ENCODE measurements at regions not wholly inside any gene's neighbourhood (a gene's known extent, or its start where the extent isn't known, plus 50 kb on each side); places are given as distances from the start of the nearest gene placed in this dataset.

DNA sequence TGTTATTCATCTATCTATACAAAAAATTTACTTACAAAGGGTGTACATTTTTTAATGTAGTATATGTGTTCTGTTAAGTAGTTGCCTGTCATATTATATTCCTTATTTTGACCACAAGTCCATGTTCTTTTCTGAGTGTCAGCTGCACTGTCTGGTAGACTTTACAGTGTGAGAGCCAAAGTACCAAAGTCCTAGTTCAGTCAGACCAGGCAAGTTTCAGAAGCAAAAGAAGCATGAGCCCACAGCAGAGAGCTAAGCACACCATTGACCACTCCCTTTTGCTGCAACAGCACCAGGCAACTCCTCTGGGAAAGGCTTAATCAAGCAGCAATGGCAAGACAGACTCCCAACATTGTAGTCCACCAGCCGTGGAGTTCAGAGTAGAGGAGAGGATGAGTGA lies 631.9 kb upstream of the PKN2 start:
- Histone ChIP-seq H3K27me3 (no peaks in the 10 kb centered on the region), H3K4me1 (no peaks in the 10 kb centered on the region), H3K27ac (no peak overlapping the region), H3K4me3 (no peak overlapping the region), H3K9me3 (no peaks in the 10 kb centered on the region), H3K36me3 (no peaks in the 10 kb centered on the region)
- intact Hi-C loops (cut with DNase I), result no loop called here
- no peak for DNase-seq (ENCODE audit: low spot score in 2 of 2)
- TF ChIP-seq, protein P1, sequence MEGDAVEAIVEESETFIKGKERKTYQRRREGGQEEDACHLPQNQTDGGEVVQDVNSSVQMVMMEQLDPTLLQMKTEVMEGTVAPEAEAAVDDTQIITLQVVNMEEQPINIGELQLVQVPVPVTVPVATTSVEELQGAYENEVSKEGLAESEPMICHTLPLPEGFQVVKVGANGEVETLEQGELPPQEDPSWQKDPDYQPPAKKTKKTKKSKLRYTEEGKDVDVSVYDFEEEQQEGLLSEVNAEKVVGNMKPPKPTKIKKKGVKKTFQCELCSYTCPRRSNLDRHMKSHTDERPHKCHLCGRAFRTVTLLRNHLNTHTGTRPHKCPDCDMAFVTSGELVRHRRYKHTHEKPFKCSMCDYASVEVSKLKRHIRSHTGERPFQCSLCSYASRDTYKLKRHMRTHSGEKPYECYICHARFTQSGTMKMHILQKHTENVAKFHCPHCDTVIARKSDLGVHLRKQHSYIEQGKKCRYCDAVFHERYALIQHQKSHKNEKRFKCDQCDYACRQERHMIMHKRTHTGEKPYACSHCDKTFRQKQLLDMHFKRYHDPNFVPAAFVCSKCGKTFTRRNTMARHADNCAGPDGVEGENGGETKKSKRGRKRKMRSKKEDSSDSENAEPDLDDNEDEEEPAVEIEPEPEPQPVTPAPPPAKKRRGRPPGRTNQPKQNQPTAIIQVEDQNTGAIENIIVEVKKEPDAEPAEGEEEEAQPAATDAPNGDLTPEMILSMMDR (IDR thresholded peaks at IDR 0.05), result no peak

DNA sequence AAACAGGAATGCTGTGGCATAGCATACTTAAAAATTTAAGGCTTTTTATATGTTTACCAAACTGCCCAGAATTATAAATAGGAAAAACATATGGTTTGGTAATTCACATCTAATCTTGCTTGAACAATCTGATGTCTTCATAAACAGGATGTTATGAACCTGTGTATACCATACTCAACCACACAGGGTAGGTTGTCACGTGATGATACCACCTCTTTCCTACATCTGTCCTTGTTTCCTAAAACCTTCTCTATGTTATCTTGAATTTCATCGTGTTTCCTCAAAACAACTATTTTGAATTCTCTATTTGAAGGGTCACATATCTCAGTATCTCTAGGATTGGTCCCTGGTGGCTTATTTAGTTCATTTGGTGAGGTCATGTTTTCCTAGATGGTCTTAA lies 631.0 kb upstream of the PKN2 start:
- Histone ChIP-seq H3K4me1 (no peaks in the 10 kb centered on the region), H3K27me3 (no peaks in the 10 kb centered on the region), H3K36me3 (no peaks in the 10 kb centered on the region), H3K27ac (no peak overlapping the region), H3K9me3 (no peaks in the 10 kb centered on the region), H3K4me3 (no peak overlapping the region)
- intact Hi-C loops (cut with DNase I), result no loop called here
- DNase-seq (ENCODE audit: low spot score in 2 of 2), result no peak
- TF ChIP-seq, protein P1 (IDR thresholded peaks at IDR 0.05), result no peak

DNA sequence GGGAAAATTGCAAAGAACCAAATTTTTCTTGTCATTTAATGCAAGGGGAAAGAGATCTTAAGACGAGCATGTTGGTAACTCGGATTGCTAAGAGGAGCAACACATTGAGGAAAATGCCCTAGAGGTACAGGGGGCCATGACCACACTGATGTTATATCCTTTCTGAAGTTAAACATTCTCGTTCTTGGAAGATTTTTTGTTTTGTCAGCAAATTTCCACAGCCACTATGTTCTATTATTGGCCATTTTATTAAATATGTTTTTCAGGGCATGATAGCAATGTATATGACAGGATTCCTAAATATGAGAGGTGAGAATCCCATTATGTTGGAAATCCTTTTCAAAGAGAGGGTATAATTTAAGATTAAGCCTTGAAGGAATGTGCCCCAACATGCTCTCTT lies 627.2 kb upstream of the PKN2 start:
- Histone ChIP-seq H3K36me3 (no peaks in the 10 kb centered on the region), H3K4me3 (no peak overlapping the region), H3K27ac (no peak overlapping the region), H3K4me1 (no peaks in the 10 kb centered on the region), H3K27me3 (no peaks in the 10 kb centered on the region), H3K9me3 (no peaks in the 10 kb centered on the region)
- TF ChIP-seq, protein P1 (IDR thresholded peaks at IDR 0.05), result no peak
- no peak for DNase-seq (ENCODE audit: low spot score in 2 of 2)
- intact Hi-C loops (cut with DNase I), result no loop called here

DNA sequence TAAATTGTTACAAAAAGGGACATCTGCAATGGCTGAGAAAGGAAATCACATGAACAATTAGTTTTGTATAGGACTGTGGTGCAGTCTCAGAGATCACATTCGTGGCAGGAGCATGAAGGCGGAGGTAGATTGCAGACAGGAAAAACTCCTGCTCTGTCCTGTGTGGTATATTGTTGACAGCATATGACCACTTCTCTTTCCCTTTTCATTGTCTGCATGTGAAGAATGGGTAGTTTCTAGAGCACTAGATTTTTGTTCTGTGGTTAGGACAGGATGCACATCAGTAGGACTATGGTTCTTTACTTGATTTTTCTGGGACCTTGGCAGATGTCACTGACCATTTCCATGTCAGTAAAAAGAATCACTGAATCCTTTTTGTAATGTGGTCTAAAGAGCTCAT lies 625.9 kb upstream of the PKN2 start:
- Histone ChIP-seq H3K27ac (no peak overlapping the region), H3K9me3 (no peaks in the 10 kb centered on the region), H3K27me3 (no peaks in the 10 kb centered on the region), H3K36me3 (no peaks in the 10 kb centered on the region), H3K4me1 (no peaks in the 10 kb centered on the region), H3K4me3 (no peak overlapping the region)
- TF ChIP-seq, protein P1 (IDR thresholded peaks at IDR 0.05), result no peak
- no peak for DNase-seq (ENCODE audit: low spot score in 2 of 2)
- intact Hi-C loops (cut with DNase I), result loop anchor here (2.0 kb wide), 1 partner anchor 741 kb away; no protein-coding TSS in a partner anchor

DNA sequence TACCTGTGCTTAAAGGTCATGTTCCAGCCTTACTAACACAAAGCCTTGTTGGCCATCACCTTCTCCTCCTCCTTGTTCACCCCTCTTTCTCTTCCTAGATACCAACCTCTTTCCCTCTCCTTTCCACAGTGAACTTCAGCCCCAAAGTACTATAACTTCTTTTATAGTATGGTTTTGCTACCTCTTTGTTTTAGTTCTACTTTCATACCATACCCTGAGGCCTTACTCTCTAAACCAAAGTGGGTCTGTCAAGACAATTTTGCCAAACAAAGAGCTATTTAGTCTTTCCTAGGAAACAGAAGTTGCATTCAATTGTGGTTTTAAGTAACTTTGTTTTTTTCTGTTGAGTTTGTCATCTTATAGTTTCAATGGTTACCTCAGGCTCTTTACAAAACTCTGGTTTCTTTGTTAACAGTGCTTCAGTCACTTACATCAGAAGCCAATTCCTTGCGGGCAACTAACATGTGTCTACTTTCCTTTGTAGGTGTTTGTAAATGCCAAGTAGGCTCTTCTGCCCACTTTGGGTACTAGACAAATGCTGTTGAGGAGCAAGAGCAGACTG lies 623.9 kb upstream of the PKN2 start:
- TF ChIP-seq, protein P1 (IDR thresholded peaks at IDR 0.05), result no peak
- H3K27ac ChIP-seq, result no peak overlapping the region
- no peaks in the 10 kb centered on the region for H3K4me1 ChIP-seq
- no peak for DNase-seq (ENCODE audit: low spot score in 2 of 2)
- H3K36me3 ChIP-seq, result no peaks in the 10 kb centered on the region
- H3K9me3 ChIP-seq, result no peaks in the 10 kb centered on the region
- H3K4me3 ChIP-seq, result no peak overlapping the region
- no peaks in the 10 kb centered on the region for H3K27me3 ChIP-seq
- intact Hi-C loops (cut with DNase I), result loop anchor here (10.0 kb wide), 1 partner anchor 765 kb away; no protein-coding TSS in a partner anchor

All from ascending aorta (tissue), 2 donors.